ENCODE measurements at regions not wholly inside any gene's neighbourhood (a gene's known extent, or its start where the extent isn't known, plus 50 kb on each side); places are given as distances from the start of the nearest gene placed in this dataset.

- TF ChIP-seq EP300 (IDR thresholded peaks at IDR 0.05; ENCODE audit: borderline replicate concordance in 1 of 2, low read depth in 1 of 2, low read length in 1 of 2) (no peak), GATA2 (CRISPR knock-in tag; IDR thresholded peaks at IDR 0.05) (no peak), MEF2A (IDR thresholded peaks at IDR 0.05; ENCODE audit: borderline replicate concordance, low read depth) (no peak), TCF12 (IDR thresholded peaks at IDR 0.05) (no peak), RAD21 (IDR thresholded peaks at IDR 0.05; ENCODE audit: low read length) (no peak), CHD2 (IDR thresholded peaks at IDR 0.05; ENCODE audit: low read length, partially characterized antibody) (no peak), MAX (IDR thresholded peaks at IDR 0.05; ENCODE audit: low read depth) (no peak), NFIC (IDR thresholded peaks at IDR 0.05; ENCODE audit: borderline replicate concordance) (no peak)
- Histone ChIP-seq H3K27me3 (ENCODE audit: insufficient read depth) (no peaks in the 10 kb centered on the region), H3K4me2 (no peak overlapping the region), H3K27ac (ENCODE audit: low read depth in 2 of 2, low read length in 1 of 2) (no peak overlapping the region), H3K9me2 (no peaks in the 10 kb centered on the region), H3K36me3 (replicated peaks in 1 of 2; ENCODE audit: control insufficient read depth in 1 of 2, insufficient read depth in 2 of 2, low read length in 1 of 2) (no peaks in the 10 kb centered on the region), H4K20me1 (ENCODE audit: insufficient read depth) (no peaks in the 10 kb centered on the region), H3K9me3 (0 out of 2 replicates have a peak, but pooled peaks cover 6% of the 10 kb centered on the region), H3K4me3 (ENCODE audit: low read depth in 2 of 2, low read length in 1 of 2) (no peak overlapping the region), H3K4me1 (ENCODE audit: control insufficient read depth in 1 of 2, insufficient read depth in 2 of 2, low read depth in 1 of 2, low read length in 1 of 2) (no peaks in the 10 kb centered on the region; a peak in 1 of 4 replicates), H2AFZ (ENCODE audit: low read depth) (no peak overlapping the region), H3K9ac (no peak overlapping the region), H3K79me2 (ENCODE audit: insufficient read depth) (no peaks in the 10 kb centered on the region), H3F3A (replicated peaks; ENCODE audit: insufficient read depth) (no peaks in the 10 kb centered on the region)
- POLR2A ChIA-PET: no interaction called here
- WGBS (ENCODE audit: low lambda C conversion rate): 85% methylated on average over 5 of the region's 5 CpGs
- CTCF ChIA-PET: no interaction called here
- DNase-seq: no peak
Measured at GRCh38 chr7:84245835-84246234, 51.2 kb upstream of the SEMA3A start.
